Right lobe of liver (tissue), 6 donors: ENCODE measurements at regions not wholly inside any gene's neighbourhood (a gene's known extent, or its start where the extent isn't known, plus 50 kb on each side); places are given as distances from the start of the nearest gene placed in this dataset.
A peak's percentile ranks its signal among the peaks of the same experiment; 100 is the strongest.

Experiments
- ATAC-seq, 4 donors: fragments of 200-7000 bp; cut with Tn5 transposase; one replicate each; pipeline ENCODE4 v1.9.1; 2020; ENCODE audit warnings: mild to moderate bottlenecking in 4 of 4, moderate library complexity in 4 of 4
- DNase-seq, 3 donors: peaks; one replicate each; pipeline ENCODE4 v3.0.0-alpha.2; 2020
- H3K27ac ChIP-seq, 3 donors: fragments of 200-600 bp; one replicate each; pipeline ENCODE4 v1.8.0; 2022
- H3K27me3 ChIP-seq, 2 donors: fragments of 200-600 bp; one replicate each; pipeline ENCODE4 v1.8.0; 2022
- H3K36me3 ChIP-seq, 4 donors: fragments of 200-600 bp; sonication (generic) in 1 of 4; one replicate each; pipeline versions ENCODE4 v1.5.1 to v1.8.0; 2017 to 2022; ENCODE audit warnings: control low read depth in 1 of 4
- H3K4me1 ChIP-seq, 4 donors: fragments of 200-600 bp; sonication (generic) in 1 of 4; one replicate each; pipeline versions ENCODE4 v1.5.1 to v1.8.0; 2017 to 2022; ENCODE audit warnings: control low read depth in 1 of 4
- H3K4me3 ChIP-seq, 3 donors: fragments of 200-600 bp; one replicate each; pipeline ENCODE4 v1.8.0; 2022
- H3K9me3 ChIP-seq, 4 donors: fragments of 200-600 bp; sonication (generic) in 1 of 4; one replicate each; pipeline versions ENCODE4 v1.5.1 to v1.8.0; 2017 to 2022; ENCODE audit warnings: control low read depth in 1 of 4
- POLR2A ChIP-seq: fragments of 450-650 bp; IDR thresholded peaks from one replicate; pipeline ENCODE4 v1.6.1; 2017; ENCODE audit warnings: antibody characterized with exemption, mild to moderate bottlenecking
- WGBS: methylation state at CpG from one replicate; pipeline ENCODE4 v1.1.6; 2018; ENCODE audit warnings: low coverage, low lambda C conversion rate; ENCODE audit not compliant: insufficient coverage; ENCODE audit errors: missing lambda C conversion rate; 5-methylcytosine and 5-hydroxymethylcytosine counted together
- intact Hi-C, 2 donors: fragments of 100-400 bp; cut with DNase I; formaldehyde crosslinking; loops; one replicate each; pipeline versions ENCODE4 v1.11.2 to v1.14.1; 2022
- TF ChIP-seq, protein P1 (sequence below), 4 donors: fragments of 200-600 bp in 3 of 4; fragments of 450-650 bp in 1 of 4; IDR thresholded peaks; one replicate each; pipeline versions ENCODE4 v1.5.1 to v1.8.0; 2016 to 2022; ENCODE audit warnings: antibody characterized with exemption in 4 of 4, mild to moderate bottlenecking in 2 of 4
- donor health status: DM: no; HTN: yes; CAD: no.
- donor health status: DM: no; HTN: no; CAD: no.
- donor health status: DM: no; HTN: no; CAD: no.
- donor health status: DM: no; HTN: yes; CAD: no.
- donor health status: DM: no; HTN: yes; CAD: no.

DNA sequence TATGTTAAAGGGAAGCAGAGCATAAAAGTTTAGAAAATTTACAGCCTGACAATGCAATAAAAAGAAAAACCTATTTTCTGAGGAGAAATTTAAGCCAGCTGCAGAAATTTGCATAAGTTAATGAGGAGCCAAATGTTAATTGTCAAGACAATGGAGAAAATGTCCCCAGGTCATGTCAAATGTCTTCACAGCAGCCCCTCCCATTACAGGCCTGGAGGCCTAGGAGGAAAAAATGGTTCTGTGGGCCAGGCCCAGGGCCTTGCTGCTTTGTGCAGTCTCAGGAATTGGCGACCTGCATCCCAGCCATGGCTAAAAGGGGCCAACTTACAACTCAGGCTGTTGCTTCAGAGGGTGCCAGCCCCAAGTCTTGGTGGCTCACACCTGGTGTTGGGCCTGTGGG is 275.4 kb upstream of the RPS6KA3 start:
- Histone ChIP-seq H3K27ac (no peak overlapping the region), H3K4me1 (peaks cover 0 to 3% (median 0%) of the 10 kb centered on the region in 4 donors), H3K36me3 (no peaks in the 10 kb centered on the region), H3K4me3 (no peak overlapping the region), H3K9me3 (no peaks in the 10 kb centered on the region), H3K27me3 (peaks cover 0 to 3% of the 10 kb centered on the region in 2 donors)
- intact Hi-C loops = no loop called here
- ATAC-seq (no peak), DNase-seq (no peak)
- TF ChIP-seq POLR2A = no peak
- TF ChIP-seq, protein P1, sequence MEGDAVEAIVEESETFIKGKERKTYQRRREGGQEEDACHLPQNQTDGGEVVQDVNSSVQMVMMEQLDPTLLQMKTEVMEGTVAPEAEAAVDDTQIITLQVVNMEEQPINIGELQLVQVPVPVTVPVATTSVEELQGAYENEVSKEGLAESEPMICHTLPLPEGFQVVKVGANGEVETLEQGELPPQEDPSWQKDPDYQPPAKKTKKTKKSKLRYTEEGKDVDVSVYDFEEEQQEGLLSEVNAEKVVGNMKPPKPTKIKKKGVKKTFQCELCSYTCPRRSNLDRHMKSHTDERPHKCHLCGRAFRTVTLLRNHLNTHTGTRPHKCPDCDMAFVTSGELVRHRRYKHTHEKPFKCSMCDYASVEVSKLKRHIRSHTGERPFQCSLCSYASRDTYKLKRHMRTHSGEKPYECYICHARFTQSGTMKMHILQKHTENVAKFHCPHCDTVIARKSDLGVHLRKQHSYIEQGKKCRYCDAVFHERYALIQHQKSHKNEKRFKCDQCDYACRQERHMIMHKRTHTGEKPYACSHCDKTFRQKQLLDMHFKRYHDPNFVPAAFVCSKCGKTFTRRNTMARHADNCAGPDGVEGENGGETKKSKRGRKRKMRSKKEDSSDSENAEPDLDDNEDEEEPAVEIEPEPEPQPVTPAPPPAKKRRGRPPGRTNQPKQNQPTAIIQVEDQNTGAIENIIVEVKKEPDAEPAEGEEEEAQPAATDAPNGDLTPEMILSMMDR (IDR thresholded peaks at IDR 0.05) = no peak
- 20% methylated on average over 1 of the region's 1 CpG for WGBS

DNA sequence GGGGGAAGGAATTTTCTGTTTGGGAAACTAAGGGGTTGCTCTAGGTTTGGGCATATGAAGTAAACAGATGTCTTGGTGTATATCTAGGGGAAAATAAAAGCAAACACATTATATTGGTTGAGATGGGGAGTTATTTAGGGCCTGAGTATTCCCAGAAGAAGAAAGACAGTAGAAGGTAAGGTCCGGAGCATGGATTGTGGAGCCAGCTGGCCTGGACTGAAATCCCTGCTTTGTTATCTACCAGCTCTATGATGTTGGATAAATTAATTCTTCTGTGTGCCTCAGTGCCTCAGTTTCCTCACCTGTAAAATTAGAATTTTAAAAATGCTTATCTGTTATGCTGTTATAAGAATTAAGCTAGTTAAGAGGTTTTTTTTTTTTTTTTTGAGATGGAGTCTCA is 272.3 kb upstream of the RPS6KA3 start:
- H3K27ac ChIP-seq = no peak overlapping the region
- H3K4me1 ChIP-seq = no peaks in the 10 kb centered on the region
- no peaks in the 10 kb centered on the region for H3K36me3 ChIP-seq
- no peak for DNase-seq
- ATAC-seq = no peak
- H3K27me3 ChIP-seq = peaks cover 3 to 6% of the 10 kb centered on the region in 2 donors
- no peak for TF ChIP-seq POLR2A
- TF ChIP-seq, protein P1 (IDR thresholded peaks at IDR 0.05) = no peak
- intact Hi-C loops = no loop called here
- H3K9me3 ChIP-seq = no peaks in the 10 kb centered on the region
- no peak overlapping the region for H3K4me3 ChIP-seq
- WGBS = 63% methylated on average over 1 of the region's 1 CpG

DNA sequence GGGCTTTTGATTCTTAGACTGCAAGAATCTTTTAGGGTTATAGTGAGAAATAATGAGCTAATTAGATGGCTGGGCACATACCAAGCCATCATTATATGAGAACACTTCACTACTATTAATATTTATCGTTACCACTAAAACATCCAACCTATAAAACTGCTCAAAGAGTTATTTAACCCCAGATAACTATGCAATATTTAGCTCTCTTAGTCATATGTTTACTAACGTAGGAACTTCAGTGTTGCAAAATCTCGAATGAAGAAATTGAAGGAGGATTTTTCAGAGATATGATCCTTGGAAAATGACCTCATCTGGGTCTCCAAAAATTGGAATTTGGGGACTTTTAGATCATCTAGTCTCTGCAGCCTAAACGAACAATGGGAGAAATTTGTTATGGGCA is 265.0 kb upstream of the RPS6KA3 start:
- TF ChIP-seq, protein P1 (IDR thresholded peaks at IDR 0.05) = no peak
- TF ChIP-seq POLR2A = no peak
- ATAC-seq = peak in 1 of 4 donors; percentile 36
- peaks cover 0 to 10% of the 10 kb centered on the region in 2 donors for H3K27me3 ChIP-seq
- H3K9me3 ChIP-seq = no peaks in the 10 kb centered on the region
- no peak for DNase-seq
- no peak overlapping the region for H3K27ac ChIP-seq
- H3K4me1 ChIP-seq = no peaks in the 10 kb centered on the region
- intact Hi-C loops = no loop called here
- WGBS = 11% methylated on average over 4 of the region's 4 CpGs
- H3K36me3 ChIP-seq = no peaks in the 10 kb centered on the region
- no peak overlapping the region for H3K4me3 ChIP-seq

DNA sequence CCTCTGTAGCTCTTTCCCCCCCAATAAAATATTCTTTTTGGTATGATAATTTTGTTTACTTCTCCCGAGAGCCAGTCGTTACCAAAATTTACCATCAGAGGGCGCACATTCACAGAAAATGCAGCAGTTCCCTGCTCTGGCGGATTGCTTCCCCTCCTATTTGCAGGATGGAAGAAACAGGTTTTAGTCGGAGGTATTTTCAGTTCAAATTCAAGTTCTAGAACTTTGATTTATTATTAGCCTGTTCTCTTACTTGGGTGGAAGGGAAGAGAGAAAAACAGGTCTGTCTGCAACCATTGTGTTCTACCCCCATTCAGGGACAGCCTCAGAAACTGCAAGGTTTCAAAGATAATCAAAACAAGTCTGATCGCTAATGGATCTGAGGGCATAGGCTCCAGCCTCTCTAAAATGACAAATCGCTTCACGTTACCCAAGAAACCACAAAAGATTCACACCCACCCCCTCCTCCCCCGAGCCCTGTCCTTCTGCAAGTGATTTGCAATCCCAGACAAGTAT is 263.8 kb upstream of the RPS6KA3 start:
- Histone ChIP-seq H3K36me3 (no peaks in the 10 kb centered on the region), H3K4me1 (no peaks in the 10 kb centered on the region), H3K4me3 (no peak overlapping the region), H3K27ac (no peak overlapping the region), H3K9me3 (no peaks in the 10 kb centered on the region), H3K27me3 (peaks cover 0 to 10% of the 10 kb centered on the region in 2 donors)
- intact Hi-C loops = no loop called here
- 4% methylated on average over 9 of the region's 9 CpGs for WGBS
- TF ChIP-seq POLR2A = no peak
- TF ChIP-seq, protein P1 (IDR thresholded peaks at IDR 0.05) = peak; percentile 72 to 83 (median 82)
- DNase-seq = peak in 2 of 3 donors; percentile 23 to 49
- peak; percentile 73 to 83 (median 79) for ATAC-seq
